Activated CD8-positive, alpha-beta T cell treated with anti-CD3 and anti-CD28 coated beads for 36 hours (primary cell): ENCODE measurements at regions not wholly inside any gene's neighbourhood (a gene's known extent, or its start where the extent isn't known, plus 50 kb on each side); places are given as distances from the start of the nearest gene placed in this dataset.

Source experiments
- ATAC-seq: fragments of 200-7000 bp; cut with Tn5 transposase; one replicate; pipeline ENCODE4 v1.10.0; 2021; ENCODE audit warnings: mild to moderate bottlenecking, moderate library complexity
- CTCF ChIA-PET: fragments of 350-600 bp; sonication (Branson Sonifier 250); formaldehyde crosslinking; loops from one replicate; lab custom pipeline; 2021; ENCODE audit warnings: antibody characterized with exemption; lab: Charles Lee
- POLR2A ChIA-PET: fragments of 350-600 bp; sonication (Branson Sonifier 250); formaldehyde crosslinking; loops from one replicate; lab custom pipeline; 2021; ENCODE audit warnings: antibody characterized with exemption; lab: Charles Lee
- DNase-seq: peaks from one replicate; pipeline ENCODE4 v3.0.0-alpha.2; 2020
- H3K27ac Mint-ChIP-seq: one replicate; pipeline ENCODE4 v1.8.0; 2021; ENCODE audit warnings: mild to moderate bottlenecking, mixed read lengths
- H3K27me3 Mint-ChIP-seq: one replicate; pipeline ENCODE4 v1.8.0; 2021; ENCODE audit warnings: mixed read lengths
- H3K36me3 Mint-ChIP-seq: one replicate; pipeline ENCODE4 v1.8.0; 2021; ENCODE audit warnings: low read depth, mixed read lengths
- H3K4me1 Mint-ChIP-seq: one replicate; pipeline ENCODE4 v1.8.0; 2021; ENCODE audit warnings: low read depth, mixed read lengths
- H3K4me3 Mint-ChIP-seq: one replicate; pipeline ENCODE4 v1.8.0; 2021; ENCODE audit warnings: mild to moderate bottlenecking, moderate library complexity, mixed read lengths
- H3K9me3 Mint-ChIP-seq: one replicate; pipeline ENCODE4 v1.8.0; 2021; ENCODE audit warnings: mixed read lengths
- intact Hi-C: fragments of 100-400 bp; cut with micrococcal nuclease; formaldehyde crosslinking; loops from one replicate; pipeline ENCODE4 v1.10.0; 2022
- TF ChIP-seq, protein P1 (sequence below): fragments of 200-600 bp; IDR thresholded peaks from one replicate; pipeline ENCODE4 v1.8.0; 2022; ENCODE audit warnings: antibody characterized with exemption, mild to moderate bottlenecking

GRCh38 chr10:33759191-33759590 is 424.7 kb upstream of the NRP1 start:
- peaks cover 1% of the 10 kb centered on the region for H3K27me3 Mint-ChIP-seq
- POLR2A ChIA-PET, result no interaction called here
- H3K4me1 Mint-ChIP-seq, result no peaks in the 10 kb centered on the region
- TF ChIP-seq, protein P1, sequence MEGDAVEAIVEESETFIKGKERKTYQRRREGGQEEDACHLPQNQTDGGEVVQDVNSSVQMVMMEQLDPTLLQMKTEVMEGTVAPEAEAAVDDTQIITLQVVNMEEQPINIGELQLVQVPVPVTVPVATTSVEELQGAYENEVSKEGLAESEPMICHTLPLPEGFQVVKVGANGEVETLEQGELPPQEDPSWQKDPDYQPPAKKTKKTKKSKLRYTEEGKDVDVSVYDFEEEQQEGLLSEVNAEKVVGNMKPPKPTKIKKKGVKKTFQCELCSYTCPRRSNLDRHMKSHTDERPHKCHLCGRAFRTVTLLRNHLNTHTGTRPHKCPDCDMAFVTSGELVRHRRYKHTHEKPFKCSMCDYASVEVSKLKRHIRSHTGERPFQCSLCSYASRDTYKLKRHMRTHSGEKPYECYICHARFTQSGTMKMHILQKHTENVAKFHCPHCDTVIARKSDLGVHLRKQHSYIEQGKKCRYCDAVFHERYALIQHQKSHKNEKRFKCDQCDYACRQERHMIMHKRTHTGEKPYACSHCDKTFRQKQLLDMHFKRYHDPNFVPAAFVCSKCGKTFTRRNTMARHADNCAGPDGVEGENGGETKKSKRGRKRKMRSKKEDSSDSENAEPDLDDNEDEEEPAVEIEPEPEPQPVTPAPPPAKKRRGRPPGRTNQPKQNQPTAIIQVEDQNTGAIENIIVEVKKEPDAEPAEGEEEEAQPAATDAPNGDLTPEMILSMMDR, result no peak
- H3K4me3 Mint-ChIP-seq, result no peak overlapping the region
- H3K27ac Mint-ChIP-seq, result no peak overlapping the region
- CTCF ChIA-PET, result no interaction called here
- peaks cover 3% of the 10 kb centered on the region for H3K9me3 Mint-ChIP-seq
- no peaks in the 10 kb centered on the region for H3K36me3 Mint-ChIP-seq
- intact Hi-C loops, result no loop called here
- ATAC-seq (no peak), DNase-seq (no peak)

DNA sequence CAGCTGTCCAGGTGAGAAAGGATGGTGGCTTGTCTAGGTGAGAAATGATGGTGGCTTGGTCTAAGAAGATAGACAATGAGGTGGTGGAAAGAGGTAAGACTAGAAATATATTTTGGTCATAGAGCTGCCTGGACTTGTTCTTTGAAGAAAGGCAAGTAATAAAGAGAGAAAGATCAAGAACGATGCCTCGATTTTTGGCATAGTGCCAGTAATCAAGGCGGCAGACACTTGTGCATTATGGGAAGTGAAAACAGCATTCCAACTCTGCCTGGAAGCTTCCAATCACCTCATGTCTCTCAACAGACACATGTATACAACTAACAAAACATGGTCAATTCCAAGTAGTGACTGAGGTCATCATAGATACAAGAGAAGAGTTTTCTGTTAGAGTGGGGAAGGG is 423.8 kb upstream of the NRP1 start:
- no peaks in the 10 kb centered on the region for H3K4me1 Mint-ChIP-seq
- ChIA-PET POLR2A (no interaction called here), CTCF (no interaction called here)
- H3K4me3 Mint-ChIP-seq, result no peak overlapping the region
- DNase-seq, result no peak
- no peak overlapping the region for H3K27ac Mint-ChIP-seq
- TF ChIP-seq, protein P1, result no peak
- peaks cover 3% of the 10 kb centered on the region for H3K9me3 Mint-ChIP-seq
- H3K27me3 Mint-ChIP-seq, result no peaks in the 10 kb centered on the region
- no peaks in the 10 kb centered on the region for H3K36me3 Mint-ChIP-seq
- intact Hi-C loops, result no loop called here
- ATAC-seq, result no peak

DNA sequence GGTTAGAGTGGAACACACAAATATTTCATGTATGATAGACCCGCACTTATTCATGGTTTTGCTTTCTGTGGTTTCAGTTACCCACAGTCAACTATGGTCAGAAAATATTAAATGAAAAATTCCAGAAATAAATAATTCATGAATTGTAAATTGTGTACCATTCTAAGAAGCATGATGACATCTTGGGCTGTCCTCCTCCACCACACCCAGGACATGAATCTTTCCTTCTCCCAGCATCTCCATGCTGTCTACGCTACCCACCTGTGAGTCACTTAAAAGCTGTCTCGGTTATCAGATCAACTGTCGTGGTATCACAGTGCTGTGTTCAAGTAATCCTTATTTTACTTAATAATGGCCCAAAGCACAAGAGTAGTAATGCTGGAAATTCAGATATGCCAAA is 419.6 kb upstream of the NRP1 start:
- no peaks in the 10 kb centered on the region for H3K4me1 Mint-ChIP-seq
- intact Hi-C loops, result no loop called here
- H3K27me3 Mint-ChIP-seq, result peaks cover 2% of the 10 kb centered on the region
- no peak for ATAC-seq
- no peak overlapping the region for H3K4me3 Mint-ChIP-seq
- H3K36me3 Mint-ChIP-seq, result no peaks in the 10 kb centered on the region
- H3K9me3 Mint-ChIP-seq, result no peaks in the 10 kb centered on the region
- TF ChIP-seq, protein P1, result no peak
- CTCF ChIA-PET, result no interaction called here
- no peak for DNase-seq
- H3K27ac Mint-ChIP-seq, result no peak overlapping the region
- POLR2A ChIA-PET, result no interaction called here

GRCh38 chr10:33753389-33753788 is 418.9 kb upstream of the NRP1 start:
- intact Hi-C loops, result no loop called here
- POLR2A ChIA-PET, result no interaction called here
- H3K4me3 Mint-ChIP-seq, result no peak overlapping the region
- CTCF ChIA-PET, result no interaction called here
- H3K4me1 Mint-ChIP-seq, result no peaks in the 10 kb centered on the region
- no peaks in the 10 kb centered on the region for H3K36me3 Mint-ChIP-seq
- H3K27ac Mint-ChIP-seq, result no peak overlapping the region
- H3K9me3 Mint-ChIP-seq, result no peaks in the 10 kb centered on the region
- no peak for ATAC-seq
- TF ChIP-seq, protein P1, result no peak
- DNase-seq, result no peak
- peaks cover 2% of the 10 kb centered on the region for H3K27me3 Mint-ChIP-seq

DNA sequence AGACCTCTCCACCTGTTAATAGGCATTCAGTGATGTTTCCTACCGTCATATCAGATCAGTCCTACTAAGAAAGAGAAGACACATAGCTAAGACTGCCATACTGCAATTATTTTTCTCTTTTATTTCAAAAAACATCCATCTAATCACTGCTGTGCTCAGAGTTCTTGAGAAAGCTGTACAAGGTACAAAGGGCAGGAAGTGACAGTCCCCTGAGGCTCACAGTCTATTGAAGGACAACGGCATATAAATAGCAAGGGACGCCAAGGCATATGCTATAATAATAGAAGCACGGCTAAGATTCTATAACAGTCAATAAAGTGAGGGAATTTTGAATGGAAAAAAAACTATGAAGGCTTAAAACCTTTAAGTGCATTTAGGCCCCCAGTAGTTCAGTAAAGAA is 415.3 kb upstream of the NRP1 start:
- DNase-seq, result no peak
- no peaks in the 10 kb centered on the region for H3K36me3 Mint-ChIP-seq
- H3K4me3 Mint-ChIP-seq, result no peak overlapping the region
- no peaks in the 10 kb centered on the region for H3K9me3 Mint-ChIP-seq
- no peaks in the 10 kb centered on the region for H3K4me1 Mint-ChIP-seq
- TF ChIP-seq, protein P1, result no peak
- peaks cover 2% of the 10 kb centered on the region for H3K27me3 Mint-ChIP-seq
- POLR2A ChIA-PET, result no interaction called here
- intact Hi-C loops, result no loop called here
- CTCF ChIA-PET, result no interaction called here
- H3K27ac Mint-ChIP-seq, result no peak overlapping the region
- ATAC-seq, result no peak
